HPDE6-E6E7 (cell line): ENCODE measurements at regions not wholly inside any gene's neighbourhood (a gene's known extent, or its start where the extent isn't known, plus 50 kb on each side); places are given as distances from the start of the nearest gene placed in this dataset.

Experiments
- DNase-seq: peaks from one replicate; pipeline ENCODE4 v3.0.0; 2011; ENCODE audit warnings: missing footprints; ENCODE audit errors: extremely low spot score

GRCh38 chr2:118198268-118198667, 110.0 kb downstream of the INSIG2 start:
- no peak for DNase-seq

DNA sequence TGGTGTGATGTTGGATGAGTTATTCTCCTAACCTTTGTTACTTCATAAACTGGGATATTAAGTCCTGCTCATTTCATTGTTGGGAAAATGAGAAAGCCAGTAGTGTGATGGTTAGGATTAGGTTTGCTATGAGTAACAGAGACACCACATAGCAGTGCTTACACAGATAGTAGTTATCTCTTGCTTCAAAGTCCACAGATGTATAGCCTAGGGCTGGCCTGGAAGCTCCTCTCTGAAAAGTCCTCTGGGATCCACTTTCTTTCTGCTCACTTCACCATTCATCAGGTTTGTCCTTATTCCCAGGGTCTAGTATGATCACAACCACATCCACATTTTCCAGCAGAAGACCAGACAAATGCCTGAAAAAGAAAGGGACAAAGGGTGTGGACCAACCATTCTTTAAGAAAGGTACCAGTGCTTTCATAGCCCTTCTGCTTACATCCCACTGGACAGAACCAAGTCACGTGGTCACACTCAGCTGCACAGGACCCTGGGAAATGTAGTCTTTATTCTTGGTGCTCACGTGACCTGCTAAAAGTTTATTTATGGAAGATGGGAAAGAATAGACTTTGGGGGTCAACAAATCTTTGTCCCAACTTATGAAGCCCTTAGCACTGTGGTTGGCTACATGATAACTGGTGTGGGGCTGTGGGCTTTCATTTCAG, 108.9 kb downstream of the INSIG2 start:
- DNase-seq: no peak

DNA sequence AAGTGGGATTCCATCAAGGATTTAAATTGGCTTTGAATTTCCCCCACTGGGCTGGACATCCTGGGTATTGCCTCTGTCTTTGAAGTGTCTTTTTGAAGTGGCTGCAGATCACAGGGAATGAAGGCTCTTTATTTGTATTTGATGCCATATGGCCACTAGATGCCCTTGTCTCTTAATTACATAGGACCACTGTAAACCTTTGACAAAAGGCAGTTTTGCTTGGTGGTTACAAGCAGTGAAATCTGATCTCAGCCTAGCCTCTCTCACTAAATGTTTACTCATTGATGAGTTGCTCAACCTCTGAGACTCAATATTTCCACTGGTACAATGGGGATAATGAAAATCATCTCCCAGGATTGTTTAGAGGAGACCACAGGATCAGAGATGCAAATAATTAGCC, 102.2 kb downstream of the INSIG2 start:
- no peak for DNase-seq

DNA sequence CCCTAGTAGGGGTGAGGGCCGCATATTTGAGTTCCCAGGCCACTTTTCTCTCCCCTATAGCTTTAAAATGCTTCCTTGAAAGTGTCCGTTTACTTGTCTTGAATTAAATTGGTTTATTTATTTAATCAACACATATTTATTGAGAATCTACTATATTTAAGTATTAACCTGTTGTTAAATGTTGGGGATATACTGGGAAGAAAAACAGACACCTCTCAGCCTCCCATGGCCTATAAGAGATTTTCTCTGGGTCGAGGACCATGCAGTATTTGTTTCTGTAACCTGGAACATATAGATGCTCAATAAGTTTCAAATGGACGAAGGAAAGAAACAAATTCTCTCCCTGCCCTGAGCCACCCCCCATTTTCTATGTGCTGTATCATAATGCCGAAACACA, 98.6 kb downstream of the INSIG2 start:
- DNase-seq: no peak

DNA sequence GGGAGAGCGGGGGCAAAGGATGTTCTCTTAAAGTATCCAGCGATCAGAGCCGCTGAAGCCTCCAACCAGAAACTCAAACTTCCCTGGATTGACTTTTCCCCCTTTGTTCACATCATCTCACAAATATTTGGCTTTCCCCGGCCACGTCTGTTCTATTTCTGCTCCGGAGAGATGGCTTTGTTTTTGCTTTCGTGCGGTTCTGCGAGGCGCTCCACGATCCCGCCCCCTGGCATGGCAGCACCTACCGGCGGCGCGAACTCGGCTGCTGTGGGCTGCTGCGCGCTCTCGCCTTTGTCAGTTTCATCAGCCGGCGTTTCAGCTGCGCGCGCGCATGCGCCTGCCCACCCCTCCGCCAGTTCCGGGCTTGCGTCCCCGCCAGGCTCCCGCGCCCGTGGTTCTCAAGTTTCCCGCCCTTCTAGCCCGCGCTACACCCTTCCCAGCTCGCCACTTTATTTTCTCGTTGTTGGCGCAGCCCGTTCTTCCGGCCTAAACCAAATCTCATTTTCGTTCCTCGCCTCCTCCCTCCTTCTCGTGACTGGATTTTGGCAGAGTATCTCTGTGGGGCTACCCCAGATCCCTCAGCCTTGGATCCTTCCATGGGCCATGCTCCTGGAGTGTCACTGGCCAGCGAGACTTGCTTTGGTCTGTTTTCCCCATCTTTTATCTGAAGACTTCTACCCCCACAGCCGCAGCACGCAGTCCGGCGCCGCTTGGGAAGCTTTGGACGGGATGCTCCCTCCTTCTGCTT, 98.0 kb downstream of the INSIG2 start:
- DNase-seq: peak; percentile 76

DNA sequence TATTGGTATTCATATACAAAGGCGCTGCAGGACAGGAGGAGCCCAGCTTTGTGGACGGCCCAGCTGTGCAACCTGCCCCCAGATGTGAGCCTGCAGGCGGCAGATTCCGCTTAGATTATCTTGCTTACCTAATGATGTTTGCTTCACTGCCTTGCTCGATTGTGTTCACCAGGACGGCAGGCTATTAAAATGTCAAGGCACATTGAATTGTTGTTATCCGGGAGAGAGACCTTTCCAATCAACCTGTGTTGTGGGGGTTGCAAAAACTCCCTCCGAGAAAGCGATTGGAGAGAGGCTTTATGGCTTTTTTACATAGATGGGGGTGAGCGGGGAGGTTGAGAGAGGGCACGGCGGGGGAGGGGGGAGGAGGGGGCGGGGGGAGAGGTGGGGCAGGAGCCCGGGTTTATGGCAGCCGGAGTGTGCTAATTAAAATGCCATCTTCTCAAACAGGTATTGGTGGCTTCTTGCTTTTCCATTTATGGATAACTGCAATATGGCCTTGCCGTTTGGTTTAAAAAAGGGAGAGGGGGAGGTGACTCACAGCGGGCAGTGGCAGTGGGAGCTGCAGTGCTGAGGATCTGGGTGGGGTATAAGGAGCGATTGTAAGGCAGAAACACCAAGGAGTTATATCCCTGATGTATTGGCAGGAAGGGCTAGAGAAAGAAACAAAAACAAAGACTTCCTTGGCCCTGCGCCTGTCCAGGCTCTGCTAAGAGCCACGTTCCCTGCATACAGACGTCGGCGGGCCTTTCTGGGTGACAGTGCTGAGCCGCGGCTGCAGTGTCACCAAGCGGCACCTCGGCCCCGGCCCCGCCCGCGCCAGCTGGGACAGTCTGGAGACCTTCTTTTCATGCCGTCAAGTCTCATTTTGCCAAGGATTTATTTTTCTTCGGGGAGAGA, 97.2 kb downstream of the INSIG2 start:
- DNase-seq: peak; percentile 48

DNA sequence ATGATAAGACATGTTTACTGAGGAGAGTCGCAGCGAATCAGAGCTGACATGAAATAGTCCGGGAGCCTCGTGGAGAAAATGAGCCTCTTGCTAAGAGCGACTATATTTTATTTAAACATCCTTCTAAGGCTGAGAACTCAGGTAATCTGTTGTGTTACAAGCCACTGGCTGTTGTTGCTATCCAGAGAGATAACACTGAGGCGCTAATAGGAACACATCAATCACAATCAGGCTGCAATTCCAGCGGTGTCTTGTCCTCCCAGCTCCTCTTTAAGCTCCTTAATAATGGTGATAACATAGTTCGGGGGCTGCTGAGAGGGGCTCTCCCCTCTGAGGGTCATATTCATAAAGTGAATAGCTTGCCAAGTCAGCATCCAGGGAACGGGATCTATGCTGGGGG, 95.1 kb downstream of the INSIG2 start:
- DNase-seq: no peak

DNA sequence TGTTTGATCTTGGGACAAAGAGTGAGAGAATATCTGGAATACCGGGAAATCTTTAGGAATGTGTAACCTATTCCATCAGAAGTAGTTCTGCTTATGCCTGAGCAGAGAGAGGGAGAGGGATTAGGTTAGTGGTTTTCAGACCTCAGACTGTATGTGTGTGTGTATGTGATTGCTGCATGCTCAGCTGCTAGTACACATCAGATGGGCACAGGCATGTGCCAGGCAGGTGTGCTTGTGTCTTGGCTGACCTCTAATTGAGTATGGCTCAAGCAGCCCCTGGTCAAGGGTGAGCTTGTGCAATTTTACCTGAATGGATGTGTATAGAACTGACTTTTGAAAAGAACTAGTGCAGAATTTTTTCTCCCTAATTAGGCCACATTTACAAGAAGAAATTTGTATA, 91.2 kb downstream of the INSIG2 start:
- no peak for DNase-seq

DNA sequence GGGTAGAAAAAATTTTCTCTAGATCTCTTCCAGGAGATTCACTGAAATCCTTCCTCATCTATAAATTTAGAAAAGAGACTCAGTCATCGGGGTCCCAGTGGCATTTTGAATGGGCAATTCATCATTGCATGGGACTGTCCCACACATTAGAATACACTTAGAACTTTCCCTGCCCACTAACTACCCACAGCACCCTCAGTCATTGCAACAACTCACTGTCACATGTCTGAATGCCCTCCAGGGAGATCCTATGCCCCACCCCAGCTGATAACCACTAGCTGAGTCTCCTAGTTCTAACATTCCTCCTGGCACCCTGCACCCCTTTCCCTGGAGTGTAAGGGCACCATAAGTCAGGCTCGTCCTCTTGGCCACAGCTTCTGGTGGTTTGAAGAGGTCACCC, 89.6 kb downstream of the INSIG2 start:
- no peak for DNase-seq

GRCh38 chr2:118177318-118177717, 89.0 kb downstream of the INSIG2 start:
- DNase-seq: no peak

GRCh38 chr2:118176601-118177000, 88.3 kb downstream of the INSIG2 start:
- DNase-seq: no peak

- no peak for DNase-seq
Measured at GRCh38 chr2:118171546-118171945, 83.3 kb downstream of the INSIG2 start.

DNA sequence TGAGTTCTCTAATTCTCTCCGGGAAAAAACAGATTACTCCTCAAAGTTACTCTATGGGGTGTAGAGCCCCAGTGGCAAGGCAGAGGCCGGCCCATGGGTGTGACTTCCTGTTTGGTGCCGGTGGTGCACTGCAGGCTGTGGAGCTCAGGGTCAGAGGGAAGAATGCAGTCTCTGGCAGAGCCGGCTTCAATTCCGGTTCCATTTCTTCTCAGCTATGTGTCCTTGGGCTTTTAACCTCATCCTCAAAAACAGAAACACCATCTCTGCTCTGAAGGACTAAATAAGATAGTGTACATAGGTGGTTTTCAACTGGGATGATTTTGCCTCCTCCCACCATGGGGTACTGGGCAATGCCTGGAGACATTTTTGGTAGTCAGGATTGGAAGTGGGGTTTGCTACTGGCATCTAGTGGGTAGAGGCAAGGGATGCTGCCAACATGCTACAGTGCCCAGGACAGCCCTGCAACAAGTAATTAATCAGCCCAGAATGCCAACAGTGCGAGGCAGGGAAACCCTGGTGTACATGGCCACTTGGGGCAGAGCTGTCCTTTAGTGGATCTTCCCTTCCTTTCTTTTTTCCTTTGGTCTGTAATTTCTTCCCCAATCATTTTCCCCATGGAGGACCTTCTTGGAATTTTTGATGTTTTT, 81.2 kb downstream of the INSIG2 start:
- DNase-seq: no peak

DNA sequence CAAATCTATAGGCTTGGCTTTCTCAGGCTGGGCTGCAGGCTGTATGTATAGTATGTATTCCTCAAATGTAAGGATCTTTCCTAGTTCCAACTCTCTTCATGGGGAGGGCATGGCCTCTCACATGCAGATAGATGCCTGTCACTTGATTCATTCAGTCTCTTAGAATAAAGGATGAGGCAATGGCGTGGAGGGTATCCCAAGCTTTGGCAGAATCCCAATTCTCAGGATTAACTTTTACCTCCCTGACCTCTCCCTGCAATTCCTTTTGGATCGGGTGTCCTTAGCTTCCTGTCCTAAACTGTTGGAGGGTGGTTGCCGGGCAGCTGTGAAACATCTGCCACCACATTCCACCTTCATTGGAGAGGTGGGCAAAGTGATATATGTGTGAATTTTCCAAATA, 80.3 kb downstream of the INSIG2 start:
- no peak for DNase-seq

DNA sequence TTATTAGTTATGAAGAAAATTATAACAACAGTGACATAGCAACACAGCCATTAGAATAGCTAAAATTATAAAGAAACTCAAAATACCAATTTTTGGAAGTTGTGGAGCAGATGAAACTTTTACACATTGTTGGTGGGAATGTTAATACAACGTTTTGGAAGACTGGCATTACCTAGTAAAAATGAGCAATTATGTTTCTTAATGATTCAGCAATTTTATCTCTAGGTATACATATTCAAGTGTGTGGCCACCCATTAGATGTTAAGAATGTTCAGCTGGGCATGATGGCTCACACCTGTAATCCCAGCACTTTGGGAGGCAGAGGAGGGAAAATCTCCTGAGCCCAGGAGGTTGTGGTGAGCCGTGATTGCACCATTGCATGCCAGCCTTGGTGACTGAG, 78.8 kb downstream of the INSIG2 start:
- DNase-seq: no peak

DNA sequence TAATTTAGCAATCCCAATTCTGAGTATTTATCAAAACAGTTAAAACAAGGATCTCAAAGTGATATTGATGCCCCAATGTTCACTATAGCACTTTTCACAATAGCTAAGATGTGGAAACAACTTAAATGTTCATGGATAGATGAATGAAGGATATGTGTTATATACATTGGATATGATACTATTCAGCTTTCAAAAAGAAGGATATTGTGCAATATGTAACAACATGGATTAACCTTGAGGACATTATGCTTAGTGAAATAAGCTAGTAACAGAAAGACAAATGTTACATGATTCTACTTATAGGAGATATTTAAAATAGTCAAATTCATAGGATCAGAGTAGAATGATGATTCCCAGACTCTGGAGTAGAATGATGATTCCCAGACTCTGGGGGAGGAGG, 78.0 kb downstream of the INSIG2 start:
- DNase-seq: no peak

DNA sequence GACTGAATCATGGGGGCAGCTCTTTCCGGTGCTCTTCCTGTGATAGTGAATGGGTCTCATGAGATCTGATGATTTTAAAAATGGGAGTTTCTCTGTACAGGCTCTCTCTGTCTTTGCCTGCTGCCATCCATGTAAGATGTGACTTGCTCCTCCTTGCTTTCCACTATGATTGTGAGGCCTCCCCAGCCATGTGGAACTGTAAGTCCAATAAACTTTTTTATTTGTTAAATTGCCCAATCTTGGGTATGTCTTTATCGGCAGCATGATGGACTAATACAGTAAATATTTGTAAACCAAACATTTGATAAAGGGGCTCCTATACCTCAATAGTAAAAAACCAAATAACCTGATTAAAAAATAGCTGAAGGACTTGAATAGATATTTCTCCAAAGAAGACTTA, 77.3 kb downstream of the INSIG2 start:
- no peak for DNase-seq
